Activated CD4-positive, alpha-beta T cell treated with anti-CD3 and anti-CD28 coated beads, Interleukin-2, Interleukin-6, amounts not matched to agents 100 ng/mL and 50 ng/mL, durations not matched to agents 16 hours and 8 hours (primary cell): ENCODE measurements at regions not wholly inside any gene's neighbourhood (a gene's known extent, or its start where the extent isn't known, plus 50 kb on each side); places are given as distances from the start of the nearest gene placed in this dataset.
"Not testable (repeated sequence)": the region's sequence is repeated elsewhere in the genome, so short reads cannot be mapped to it uniquely, and the experiment has no call there.

Experiments used
- DNase-seq: peaks from one replicate; pipeline ENCODE4 v3.0.0-alpha.2; 2020

DNA sequence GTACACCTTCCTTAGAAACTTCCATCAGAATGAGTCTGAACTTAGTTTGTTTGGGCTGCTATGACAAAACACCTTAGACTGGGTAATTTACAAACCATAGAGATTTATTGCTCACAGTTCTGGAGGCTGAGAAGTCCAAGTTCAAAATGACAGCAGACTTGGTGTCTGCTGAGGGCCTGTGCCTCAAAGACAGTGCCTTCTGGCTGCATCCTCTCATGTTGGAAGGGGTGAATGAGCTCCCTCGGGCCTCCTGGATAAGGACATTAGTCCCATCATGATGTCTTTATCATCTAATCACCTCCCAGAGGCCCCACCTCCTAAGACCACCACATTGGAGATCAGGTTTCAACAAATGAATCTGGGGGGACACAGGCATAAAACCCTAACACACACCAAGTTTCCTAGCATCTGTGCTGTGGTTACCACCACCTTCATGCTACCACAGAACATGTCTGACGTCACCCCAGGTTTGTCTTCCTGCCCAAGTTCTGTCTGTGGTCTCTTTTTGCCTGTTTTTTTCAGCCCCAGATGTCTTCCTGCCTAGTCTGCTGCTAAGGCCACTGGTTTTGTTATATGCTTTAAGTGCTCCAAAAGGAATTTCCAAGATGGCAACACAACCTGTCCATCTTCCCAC lies 150.9 kb upstream of the COBL start:
- no peak for DNase-seq

- no peak for DNase-seq
Measured at GRCh38 chr7:51459809-51460208, 143.2 kb upstream of the COBL start.

DNA sequence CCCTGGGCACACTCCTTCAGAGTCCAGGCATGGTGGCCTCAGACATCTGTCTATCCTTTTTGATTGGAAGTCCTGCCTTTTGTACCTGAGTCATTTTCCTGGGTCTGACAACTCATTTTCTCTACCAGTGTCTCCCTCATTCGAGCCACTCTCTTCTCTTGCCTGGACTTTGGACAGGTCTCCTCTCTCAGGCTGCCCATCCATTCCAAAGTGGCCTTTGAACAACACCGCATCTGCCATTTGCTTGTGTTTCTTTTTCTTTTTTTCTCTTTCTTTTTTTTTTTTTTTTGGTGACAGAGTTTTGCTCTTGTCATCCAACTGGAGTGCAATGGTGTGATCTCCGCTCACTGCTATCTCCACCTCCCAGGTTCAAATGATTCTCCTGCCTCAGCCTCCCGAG lies 142.1 kb upstream of the COBL start:
- DNase-seq: no peak

- DNase-seq: no peak
Measured at GRCh38 chr7:51457079-51457478, 140.5 kb upstream of the COBL start.

GRCh38 chr7:51456431-51457060 lies 139.9 kb upstream of the COBL start:
- no peak for DNase-seq

- no peak for DNase-seq
Measured at GRCh38 chr7:51455948-51456347, 139.3 kb upstream of the COBL start.

DNA sequence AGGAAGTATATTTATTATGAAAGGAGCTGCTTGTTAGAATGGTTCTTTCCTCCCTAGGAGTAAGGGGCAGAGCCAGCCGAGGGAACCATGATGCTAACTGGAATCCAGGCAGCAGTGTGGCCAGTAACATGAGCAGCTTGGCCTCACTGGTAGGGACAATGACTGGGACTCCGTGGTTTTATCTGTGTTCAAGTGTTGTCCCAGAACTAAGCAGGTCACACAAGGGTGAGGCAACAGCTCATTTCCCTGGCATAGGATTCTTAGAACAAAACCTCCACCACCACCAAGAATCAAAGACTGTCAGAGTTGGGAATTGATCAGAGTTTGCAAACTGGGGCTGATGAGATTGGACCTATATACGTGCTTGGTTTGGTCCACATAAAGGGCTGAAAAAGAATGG lies 138.9 kb upstream of the COBL start:
- no peak for DNase-seq

DNA sequence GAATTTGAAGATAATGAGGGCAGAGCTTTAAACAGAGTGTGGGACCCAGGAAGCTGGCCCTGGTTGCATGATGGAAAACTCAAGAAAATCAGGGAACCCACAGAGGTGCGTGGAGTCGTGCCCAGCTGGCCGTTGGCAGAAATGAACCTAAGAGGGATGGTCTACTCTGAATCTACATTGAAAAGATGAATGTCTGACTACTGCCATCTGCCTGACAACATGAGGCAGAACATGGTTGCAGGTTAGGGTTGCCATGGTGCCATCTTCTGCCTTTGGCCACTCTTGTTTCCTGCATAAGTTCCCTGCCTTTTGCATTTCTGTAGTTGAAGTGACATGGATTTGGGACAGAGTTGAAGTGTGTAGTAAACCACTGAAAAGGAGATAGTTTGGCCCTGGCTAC lies 138.5 kb upstream of the COBL start:
- no peak for DNase-seq

- DNase-seq: no peak
Measured at GRCh38 chr7:51452694-51453093, 136.1 kb upstream of the COBL start.

- no peak for DNase-seq
Measured at GRCh38 chr7:51451751-51452476, 135.3 kb upstream of the COBL start.

DNA sequence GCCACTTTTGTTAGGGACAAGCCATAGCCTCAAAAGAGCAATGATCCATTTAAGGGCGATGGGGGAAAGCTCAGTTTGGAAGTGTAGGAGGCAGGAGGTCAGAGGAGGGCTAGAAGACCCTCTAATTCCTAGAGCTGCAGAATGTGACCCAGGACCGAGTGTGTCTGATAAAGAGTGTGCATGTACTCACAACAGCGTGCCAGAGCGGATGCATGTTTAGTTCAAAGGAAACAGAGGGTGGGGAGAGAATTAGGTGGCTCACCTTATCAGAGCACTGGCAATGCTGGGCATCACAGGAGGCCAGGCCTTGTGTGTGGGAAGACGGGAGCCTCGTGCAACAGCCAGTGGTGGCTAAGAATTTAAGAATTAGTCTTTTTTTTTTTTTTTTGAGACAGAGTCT lies 133.9 kb upstream of the COBL start:
- no peak for DNase-seq

GRCh38 chr7:51446785-51447184 lies 130.2 kb upstream of the COBL start:
- no peak for DNase-seq

GRCh38 chr7:51446356-51446755 lies 129.7 kb upstream of the COBL start:
- DNase-seq: no peak

DNA sequence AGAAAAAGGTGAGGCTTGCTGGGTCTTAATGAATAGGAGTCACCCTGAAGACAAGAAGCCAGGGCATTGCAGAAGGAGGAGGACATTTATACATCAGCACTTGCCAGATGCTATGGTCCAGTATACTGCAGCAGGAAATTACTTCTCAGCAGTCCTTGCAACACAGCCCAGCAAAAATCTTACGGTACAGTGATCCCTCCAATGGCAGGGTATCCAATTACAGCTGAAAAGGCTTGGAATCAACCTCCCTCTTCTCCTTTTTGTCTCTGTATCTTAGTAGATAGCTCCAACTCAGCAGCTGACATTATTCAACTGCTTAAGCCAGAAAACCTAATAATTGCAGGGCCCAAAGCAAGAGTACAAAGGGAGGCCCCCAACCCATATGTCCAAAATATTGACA lies 128.3 kb upstream of the COBL start:
- DNase-seq: no peak

DNA sequence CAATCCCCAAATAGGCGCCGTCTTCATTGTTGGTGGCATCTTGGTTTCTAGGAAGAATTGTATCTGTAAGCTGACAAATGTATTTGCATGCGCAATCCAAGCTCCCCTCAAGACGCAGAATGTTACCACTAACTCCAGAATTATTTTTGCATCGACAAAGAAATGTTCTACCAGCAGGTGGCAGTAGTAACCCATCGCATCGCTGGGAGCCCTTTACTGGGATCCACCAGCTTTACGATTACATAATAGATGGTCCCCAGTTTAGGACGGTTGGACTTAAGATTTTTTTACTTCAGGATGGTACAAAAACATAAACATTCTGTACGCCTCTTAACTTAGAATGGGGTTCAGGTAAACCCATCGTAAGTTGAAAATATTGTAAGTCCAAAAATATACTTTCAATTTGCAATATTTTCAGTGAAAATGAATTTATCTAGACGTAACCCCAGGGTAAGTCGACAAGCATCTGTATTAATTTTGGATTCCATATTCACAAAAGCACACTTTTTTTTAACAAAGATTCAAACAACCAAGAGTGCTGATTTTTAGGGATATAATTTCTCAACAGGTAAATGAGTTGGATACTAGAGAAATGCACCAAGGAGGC lies 114.0 kb upstream of the COBL start:
- DNase-seq: peak; percentile 63

DNA sequence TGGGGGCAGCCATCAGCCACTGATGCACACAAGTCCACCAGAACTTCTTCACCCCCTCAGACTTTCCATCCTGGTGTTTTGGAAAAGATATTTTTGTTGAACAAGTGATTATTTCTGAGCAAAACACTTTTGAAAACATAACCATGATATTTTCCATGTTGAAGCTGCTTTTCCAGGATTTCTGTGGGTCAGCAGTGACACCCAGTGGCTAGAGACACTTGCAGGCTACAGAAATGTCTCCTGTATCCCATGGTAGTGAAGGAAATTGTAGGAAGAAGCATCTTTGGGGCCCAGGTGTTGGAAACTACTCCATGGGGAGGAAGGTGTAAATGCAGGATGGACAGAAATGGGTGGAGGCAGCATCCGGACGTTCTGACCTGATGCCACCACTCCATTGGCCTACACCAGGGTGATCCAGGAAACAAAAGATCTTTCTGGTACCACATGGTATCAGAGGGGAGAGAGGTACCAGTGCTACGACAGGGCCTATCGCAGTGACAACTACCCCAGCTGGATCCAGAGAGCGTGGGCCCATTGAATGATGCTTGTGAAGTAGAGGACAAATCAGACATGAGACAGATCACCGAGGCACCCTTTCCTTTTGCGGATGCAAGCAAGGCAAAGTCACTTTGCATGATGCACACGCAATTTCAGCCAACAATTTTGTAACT lies 111.7 kb upstream of the COBL start:
- no peak for DNase-seq

DNA sequence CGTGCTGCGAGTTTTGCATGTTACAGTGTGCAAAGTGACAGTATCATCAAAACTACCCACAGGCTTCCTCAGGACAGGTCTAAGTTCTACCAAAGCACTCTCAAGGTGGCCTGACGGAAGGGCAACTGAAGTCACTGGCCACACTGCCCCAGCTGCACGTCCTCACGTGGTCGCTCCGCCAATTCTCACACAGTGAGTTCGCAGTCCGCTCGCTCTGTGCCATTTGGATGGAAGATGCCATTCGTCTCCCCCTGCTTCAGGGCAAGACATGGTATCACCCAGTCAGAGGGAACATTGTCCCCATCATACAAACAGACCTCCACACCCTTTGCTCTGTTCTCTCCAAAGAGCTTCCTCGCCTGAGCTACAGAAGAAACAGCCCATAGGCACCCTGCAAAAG lies 109.6 kb upstream of the COBL start:
- no peak for DNase-seq

- not testable (repeated sequence) for DNase-seq
Measured at GRCh38 chr7:51409934-51410333, 93.3 kb upstream of the COBL start.

- DNase-seq: not testable (repeated sequence)
Measured at GRCh38 chr7:51397608-51398007, 81.0 kb upstream of the COBL start.

GRCh38 chr7:51393003-51393402 lies 76.4 kb upstream of the COBL start:
- not testable (repeated sequence) for DNase-seq

DNA sequence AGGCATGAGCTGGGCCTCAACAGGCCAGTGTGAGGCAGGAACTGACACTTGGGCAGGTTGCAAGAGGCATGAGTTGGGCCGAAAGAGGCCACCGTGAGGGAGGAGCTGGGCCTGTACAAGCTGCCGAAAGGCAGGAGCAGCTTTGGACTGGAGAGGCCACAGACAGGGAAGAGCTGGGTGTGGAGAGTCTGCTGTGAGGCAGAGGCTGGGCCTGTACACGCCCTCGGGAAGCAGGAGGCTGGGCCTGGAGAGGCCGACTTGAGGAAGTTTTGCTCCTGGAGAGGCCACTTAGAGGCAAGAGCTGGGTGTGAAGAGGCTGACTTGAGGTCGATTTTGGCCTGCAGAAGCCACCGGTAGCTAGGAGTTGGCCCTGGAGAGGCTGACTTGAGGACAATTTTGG lies 73.3 kb upstream of the COBL start:
- DNase-seq: not testable (repeated sequence)

DNA sequence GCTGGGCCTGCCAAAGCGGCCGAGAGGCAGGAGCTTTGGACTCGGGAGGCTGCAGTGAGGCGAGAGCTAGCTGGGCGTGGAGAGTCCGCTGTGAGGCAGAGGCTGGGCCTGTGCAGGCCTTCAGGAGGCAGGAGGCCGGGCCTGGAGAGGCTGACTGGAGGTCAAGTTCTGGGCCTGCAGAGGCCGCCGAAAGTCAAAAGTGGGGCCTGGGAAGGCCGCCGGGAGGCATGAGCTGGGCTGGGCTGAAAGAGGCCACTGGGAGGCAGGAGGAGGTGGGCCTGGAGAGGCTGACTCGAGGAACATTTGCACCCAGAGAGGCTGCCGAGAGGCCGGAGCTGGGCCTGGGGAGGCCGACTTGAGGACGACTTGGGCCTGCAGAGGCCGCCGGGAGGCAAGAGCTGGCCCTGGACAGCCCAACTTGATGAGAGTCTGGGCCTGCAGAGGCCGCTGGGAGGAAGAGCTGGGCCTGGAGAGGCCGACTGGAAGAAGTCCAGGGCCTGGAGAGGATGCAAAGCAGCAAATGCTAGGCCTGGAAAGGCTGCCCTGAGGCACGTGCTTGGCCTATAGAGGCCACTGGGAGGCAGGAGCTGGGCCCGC lies 72.7 kb upstream of the COBL start:
- DNase-seq: not testable (repeated sequence)

DNA sequence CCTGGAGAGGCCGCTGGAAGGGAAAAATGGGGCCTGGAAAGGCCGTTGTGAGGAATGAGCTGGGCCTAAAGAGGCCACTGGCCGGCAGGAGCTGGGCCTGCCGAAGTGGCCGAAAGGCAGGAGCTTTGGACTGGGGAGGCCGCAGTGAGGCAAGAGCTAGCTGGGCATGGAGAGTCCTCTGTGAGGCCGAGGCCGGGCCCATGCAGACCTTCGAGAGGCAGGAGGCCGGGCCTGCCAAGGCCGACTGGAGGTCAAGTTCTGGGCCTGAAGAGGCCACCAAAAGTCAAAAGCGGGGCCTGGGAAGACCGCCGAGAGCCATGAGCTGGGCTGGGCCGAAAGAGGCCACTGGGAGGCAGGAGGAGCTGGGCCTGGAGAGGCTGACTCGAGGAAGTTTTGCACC lies 71.6 kb upstream of the COBL start:
- not testable (repeated sequence) for DNase-seq
